Cerebellar nuclear complex (tissue), 1 donor: ENCODE measurements at regions not wholly inside any gene's neighbourhood (a gene's known extent, or its start where the extent isn't known, plus 50 kb on each side); places are given as distances from the start of the nearest gene placed in this dataset.
"Not testable (repeated sequence)": the region's sequence is repeated elsewhere in the genome, so short reads cannot be mapped to it uniquely, and the experiment has no call there.

Experiments used
- DNase-seq, 2 experiments: peaks; one replicate each; lab custom pipeline; 2025; lab: John Stamatoyannopoulos, UW

DNA sequence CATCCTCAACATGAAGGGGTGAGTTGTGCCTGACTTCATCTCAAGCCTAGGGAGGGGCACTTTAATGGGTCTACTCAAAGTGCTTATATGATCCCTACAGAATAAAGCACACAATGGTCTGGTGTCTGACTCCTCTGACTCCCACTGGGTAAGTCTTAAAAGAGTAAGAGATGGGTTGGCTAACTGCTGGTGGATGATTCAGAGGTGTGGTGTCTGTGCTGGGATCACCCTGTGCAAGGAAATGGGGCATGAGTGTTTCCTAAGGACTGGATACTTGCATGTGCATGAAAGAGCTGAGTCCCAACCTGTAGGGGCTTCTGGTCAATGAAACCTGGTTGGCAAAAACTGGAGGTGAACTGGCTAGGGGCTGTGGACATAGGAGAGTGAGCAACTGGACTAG, 158.8 kb downstream of the IL20RB start:
- no peak for DNase-seq

DNA sequence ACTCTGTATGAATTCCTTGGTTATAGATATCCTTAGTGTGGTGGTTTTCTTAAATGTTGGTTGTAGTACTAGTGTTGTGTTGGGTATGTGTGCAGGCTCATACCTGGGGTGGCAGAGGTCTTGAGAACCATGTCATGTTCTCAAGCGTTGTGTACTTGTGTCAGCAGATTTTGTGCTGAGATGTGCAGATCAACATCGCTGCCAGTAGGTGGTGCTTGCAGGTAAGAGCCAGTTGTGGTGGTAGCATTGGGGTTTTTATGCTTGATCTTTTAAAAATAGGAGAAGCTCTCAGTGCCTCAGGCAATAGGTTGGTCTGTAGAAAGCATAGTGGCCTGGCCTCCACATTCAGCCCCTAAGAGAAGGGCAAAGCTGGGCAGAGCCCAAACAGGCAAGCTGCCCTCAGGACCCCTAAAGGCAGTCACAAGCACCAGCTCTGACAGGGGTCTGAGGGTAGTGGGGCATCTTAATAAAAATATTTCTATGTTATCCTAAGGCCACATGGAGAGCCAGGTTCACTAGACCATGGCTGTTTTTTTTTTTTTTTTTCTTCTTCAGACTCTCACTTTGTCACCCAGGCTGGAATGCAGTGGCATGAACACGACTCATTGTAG, 164.0 kb downstream of the IL20RB start:
- DNase-seq: no peak

DNA sequence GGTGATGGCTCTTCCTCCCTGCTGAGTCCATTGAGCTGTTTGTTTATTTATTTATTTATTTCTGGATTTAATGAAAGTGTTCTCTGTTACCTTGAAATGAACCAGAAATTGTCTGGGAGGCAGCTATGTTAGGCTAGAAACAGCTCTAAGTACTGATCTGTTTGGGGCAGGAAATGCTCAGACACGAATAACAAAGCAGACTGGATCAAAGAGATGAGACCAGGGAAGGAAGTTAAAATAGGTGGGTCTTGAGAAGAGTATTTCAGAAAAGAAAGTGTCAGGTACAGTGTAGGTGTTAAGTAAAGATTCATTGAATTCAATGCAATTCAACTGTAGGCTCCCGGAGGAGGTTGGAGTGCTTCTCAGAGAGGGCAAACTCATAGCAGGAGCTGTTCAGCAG, 173.3 kb downstream of the IL20RB start:
- no peak for DNase-seq

DNA sequence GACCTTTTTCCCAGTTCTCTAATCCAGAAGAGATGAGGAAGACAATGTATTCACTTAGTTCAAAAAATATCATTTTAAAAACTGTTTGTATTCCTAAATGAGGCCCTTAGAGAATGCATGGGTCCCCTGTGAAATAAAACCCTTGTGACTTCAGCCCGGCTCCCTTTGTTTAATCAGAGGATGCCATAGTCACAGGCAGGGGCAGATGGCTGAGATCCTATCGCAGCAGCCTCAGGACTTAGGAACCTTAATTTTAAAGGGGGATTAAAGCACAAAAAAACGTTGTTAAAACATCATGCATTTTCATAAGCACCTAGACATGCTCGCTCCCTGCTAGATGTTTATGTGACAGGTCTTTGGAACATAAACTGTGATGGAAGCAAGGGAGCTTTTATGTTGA, 176.6 kb downstream of the IL20RB start:
- DNase-seq: no peak

DNA sequence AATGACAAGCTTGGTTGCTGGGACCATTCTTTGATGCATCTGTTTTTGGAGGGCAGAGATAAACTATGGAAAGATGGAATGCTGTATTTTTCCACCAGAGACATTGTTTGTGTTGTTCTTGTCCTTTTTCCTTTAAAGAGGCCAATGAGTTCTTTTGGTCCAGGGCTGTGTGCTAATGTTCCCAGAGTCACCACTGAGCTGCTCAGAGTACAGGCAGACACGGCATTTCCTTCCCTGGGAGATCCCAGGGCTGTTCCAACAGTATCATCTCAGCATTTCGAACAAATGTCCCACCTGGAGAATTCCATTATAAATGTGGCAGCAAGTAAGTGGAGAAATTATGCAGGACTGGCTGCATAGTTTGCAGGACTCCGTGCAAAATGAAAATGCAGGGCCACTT, 190.6 kb downstream of the IL20RB start:
- no peak for DNase-seq

DNA sequence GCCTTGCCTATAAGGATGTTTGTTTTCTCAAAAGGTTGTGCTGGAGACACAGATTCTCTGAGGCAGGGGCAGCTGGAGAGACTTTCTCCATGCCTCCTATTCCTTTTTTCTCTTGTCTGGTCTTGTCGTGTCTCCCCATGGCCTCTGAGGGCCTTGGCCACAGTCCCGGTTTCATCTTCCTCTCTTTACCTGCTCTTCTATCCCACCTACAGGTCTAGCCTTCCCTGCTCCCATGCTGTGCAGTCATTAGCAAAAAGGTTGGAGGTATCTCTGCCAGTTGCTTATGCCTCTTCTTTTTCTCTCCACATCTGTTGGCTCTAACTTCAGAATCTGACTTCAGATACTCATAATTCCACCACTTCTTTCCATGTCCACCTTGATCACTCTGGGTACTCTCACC, 191.1 kb downstream of the IL20RB start:
- no peak for DNase-seq

DNA sequence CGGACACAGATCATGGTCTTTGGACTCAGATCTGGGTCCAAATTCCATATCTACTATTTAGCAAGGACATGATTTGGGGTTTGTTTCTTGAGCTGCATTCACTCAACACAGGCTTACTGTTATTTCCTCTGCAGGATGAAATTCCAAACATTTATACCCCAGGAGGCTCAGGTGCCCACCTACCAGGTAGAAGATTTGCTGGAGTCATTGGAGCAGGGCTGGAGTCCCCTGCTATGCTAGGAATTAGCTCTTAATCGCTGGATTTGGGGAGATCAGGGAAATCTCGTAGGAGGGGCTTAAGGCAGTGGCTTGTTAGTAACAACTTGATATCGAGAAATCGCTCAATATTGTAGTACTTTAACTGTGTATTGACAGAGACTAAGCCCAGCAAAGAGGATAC, 193.0 kb downstream of the IL20RB start:
- no peak for DNase-seq

DNA sequence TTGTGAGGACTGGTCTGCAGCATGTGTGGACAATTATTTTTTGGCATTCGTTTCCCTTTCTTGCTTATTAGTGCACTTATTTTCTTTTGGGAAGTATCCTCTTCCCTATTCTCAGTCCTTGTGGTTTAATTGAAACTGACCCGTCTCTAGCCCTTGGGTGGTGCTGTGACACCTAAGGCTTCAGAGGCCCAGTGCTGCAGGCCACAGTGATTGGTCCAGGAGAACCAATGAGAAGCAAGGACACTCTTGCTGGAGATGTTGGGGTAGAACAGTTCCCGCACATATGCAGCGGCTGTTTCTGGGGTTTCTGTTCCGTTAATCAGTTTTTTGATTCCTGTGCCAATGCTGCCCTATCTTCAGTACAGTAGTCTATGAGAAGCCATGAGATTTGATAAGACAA, 195.3 kb downstream of the IL20RB start:
- not testable (repeated sequence) for DNase-seq

DNA sequence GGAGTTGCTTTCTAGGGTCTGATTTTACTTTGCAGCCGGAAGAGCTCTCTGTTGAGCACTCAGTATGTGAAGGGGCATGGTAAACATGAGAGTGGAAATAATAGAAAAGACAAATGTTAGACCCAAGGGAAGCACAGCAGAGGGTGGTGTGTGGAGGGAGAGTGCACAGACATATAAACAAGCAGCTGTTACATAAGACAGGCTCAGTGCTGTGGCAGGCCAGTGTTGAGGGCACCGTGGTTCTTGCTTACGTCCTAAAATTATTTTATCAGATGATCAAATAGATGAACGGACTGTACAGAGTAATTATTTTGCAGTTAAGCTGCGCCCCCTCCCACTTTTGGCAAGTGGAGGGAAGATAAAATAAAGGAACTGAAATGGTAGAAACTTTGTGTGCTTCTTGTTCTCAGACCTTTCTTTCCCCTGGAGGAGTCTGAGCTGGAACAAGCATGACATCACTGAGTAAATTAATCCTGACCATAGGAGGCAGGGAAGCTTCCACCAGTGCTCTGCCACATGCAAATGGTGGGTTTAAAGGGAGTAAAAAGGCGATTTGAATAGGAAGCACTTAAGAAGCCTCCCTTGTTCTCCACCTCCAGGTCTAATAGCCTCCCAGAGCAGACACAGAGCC, 205.6 kb downstream of the IL20RB start:
- no peak for DNase-seq

DNA sequence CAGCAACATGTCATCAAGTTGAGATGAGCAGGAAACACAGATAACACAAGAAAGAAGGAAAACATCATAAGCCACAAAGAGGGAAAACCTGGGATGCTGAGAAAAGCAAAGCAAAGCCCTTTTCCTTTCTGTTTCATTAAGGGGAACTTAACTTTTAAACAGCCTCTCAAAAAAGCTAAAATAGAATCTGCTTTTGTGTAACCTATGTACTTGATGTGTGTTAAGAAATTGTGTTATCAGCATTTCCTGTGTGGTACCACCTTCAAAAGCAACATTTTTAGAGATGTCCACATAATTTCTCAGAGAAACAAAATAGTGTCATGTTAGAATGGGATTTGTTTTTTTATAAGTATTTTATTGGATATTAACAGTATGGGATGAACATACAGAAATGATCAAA, 206.2 kb downstream of the IL20RB start:
- no peak for DNase-seq

DNA sequence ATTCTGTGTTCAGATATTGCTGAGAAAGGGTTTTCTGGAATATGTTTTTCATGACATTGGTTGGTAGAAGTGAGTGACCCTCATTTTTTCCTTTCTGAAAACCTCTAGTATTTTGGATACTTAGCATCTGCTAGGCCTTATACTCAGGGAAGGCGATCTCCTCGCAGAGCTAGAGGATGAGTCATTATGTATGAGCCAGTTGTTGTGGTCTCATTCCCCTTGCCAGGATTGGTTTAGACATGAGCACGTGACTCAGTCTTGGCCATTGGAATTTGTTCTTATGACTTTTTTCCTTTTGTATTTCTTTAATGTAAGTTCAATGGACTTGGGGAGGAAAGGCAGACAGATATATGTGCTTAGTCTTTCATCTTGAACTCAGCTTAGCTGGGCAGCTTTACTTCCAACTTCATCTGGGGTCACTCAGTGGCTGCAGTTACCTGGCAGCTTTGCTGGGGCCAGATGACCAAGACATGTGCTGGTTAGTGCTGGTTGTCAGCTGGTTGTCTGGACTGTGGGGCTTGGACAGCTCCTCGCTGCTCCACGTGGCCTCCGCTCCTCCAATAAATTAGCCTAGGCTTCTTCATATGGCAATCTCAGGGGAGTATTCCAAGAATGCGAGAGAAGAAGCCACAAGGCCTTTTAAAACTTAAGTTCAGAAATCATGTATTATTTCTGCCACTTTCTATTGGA, 207.5 kb downstream of the IL20RB start:
- no peak for DNase-seq

DNA sequence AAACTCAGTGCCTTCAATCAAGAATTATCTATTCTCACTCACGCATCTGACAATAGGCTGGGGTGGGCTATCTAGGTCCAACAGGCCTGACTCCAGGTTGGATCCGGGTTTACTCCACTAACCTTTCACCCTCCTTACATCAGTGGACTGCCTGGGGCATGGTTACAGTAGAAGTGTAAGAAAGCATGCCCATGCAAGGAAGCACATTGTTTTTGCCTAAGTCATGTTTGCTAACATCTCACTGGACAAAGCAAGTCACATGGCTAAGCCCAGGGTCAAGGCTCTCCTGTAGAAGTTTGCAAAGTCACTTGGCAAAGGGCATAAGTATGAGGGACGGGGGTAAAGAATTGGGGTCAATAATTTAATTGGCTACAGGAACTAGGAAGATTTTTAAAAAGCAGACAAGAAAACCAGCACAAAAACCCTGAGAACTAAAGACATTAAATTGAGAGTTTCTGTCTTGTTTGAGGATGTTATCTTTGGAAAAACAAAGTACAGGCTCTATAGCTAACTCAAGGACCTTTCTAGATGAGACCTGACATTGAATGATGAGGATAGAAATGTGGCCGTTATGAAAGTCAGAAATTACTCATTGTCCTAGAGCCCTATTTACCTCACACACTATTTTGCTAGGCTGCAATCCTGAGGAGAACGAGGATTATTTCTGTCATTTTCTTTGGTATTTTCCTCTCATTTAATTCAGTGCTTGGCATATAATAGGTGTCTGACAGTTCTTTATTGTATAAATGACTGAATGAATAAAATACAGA, 214.2 kb downstream of the IL20RB start:
- DNase-seq: no peak

DNA sequence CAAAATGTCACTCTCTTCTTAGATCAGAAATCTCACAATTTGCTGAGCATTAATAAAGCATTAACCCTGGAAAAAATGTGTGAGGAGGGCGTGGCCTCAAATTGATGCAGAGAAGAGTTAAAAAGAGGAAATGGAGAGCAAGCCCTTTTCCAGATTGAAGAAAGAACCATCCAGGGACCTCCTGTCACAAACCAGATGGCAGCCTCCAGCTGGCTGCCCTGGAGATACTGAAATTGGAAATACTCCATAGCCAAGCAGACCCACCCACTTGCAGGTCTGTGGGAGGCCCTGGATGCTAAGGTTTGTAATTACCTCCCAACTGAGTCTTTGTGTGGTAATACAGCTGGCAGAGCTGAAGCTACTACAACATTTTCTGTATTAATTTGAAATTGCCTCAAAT, 214.9 kb downstream of the IL20RB start:
- no peak for DNase-seq

DNA sequence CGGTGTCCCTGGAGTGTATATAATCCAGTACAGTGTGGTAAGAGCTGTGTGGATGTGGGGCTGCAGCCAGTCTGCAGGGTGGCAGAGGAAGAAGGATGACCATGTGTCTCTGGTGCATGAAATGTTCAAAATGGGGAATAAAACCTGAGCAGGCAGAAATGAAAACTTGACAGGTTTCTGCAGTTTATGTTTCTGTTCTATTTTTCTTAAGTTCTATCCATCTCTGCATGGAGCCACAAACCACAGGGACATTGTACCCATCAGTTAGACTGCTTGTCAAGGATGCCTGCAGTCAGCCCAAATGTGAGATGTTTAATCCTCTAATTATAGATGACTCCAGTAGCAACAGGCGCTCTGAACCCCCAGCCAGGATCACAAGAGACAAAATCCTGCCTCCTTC, 216.7 kb downstream of the IL20RB start:
- no peak for DNase-seq

DNA sequence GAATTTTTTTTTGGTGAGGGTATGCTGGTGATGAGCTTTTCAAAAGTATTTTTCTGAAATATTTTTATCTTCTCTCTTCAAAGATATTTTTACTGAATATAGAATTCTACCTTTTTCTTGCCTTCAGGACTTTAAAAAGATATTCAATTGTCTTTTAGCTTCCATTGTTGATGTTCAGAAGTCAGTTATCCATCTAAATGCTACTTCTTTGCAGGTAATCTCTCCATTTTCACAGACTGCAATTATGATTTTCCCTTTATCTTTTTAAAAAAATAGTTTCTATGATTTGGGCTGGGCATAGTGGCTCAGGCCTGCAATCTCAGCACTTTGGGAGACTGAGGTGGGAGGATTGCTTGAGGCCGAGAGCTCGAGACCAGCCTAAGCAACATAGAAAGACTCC, 222.4 kb downstream of the IL20RB start:
- DNase-seq: no peak

DNA sequence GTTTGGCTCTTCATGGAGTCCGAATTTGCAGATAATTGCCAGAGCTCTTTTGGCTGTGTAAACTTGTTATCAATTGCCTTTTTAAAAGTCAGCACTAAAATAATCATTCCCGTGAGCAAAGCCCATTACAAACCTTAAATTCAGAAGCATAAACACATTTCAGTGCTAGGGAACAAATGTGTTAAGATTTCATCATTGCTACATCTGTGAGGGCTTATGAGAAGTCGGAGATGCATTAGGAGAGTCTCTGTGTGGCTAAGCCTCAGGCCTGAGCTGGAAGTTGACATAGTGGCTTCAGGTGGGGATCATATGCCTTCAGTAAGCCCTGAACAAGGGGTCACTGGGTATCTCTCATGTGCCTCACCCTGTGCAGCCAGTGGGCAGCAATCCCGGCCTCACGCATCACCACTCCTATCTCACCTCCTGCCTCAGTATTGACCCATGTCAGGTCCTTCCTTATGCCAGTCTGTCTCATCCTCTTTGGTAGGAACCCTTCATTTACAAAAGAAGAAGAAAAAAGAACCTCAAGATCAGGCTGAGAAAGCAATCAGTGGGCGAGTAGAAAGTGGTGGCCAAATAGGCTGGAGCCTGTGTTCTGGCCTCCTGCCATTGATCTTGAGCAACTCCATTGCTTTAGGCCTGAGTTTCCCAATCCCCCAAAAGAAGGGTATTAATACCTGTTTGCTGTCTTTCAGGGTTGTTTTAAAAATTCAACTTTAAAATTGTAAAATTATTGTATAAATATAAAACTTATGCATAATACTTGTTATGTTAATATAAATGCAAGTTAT, 233.5 kb downstream of the IL20RB start:
- no peak for DNase-seq

DNA sequence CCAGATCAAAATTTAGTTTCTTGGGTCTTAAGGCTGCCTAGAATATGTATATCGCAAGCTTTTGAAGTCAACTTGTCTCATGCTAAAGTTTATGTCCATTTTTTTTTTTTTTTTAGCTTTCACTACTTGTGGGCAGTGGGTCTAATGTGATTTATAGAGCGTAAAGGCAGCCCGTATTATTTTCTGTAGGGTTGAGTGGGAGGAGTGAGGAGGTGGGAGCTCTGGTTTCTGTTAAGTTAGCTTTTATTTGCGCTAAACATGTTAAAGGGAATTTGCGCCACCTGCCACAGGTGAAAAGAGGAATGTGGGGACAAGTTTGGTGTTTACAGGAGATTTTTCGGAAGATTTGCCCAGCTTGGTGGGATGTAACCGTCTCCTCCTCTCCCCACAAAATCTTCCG, 234.2 kb downstream of the IL20RB start:
- no peak for DNase-seq

DNA sequence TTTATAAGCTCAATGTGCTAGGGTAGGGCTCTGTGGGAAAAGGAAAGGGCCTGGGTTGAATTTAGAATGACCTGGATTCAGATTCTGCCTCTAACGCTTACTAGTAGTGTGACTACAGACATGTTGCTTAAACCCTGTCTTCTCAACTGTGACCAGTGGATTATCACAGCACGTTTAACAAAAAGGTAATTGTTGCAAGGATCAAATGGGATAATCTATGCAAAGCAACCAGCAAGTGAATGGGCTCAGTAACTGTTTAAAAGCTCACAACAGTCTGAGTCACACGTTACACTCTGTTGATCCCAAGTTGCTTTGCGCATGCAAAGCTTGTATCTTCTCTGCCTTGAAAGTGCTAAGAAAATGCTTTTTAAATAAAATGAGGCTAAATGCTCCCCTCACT, 236.5 kb downstream of the IL20RB start:
- no peak for DNase-seq

DNA sequence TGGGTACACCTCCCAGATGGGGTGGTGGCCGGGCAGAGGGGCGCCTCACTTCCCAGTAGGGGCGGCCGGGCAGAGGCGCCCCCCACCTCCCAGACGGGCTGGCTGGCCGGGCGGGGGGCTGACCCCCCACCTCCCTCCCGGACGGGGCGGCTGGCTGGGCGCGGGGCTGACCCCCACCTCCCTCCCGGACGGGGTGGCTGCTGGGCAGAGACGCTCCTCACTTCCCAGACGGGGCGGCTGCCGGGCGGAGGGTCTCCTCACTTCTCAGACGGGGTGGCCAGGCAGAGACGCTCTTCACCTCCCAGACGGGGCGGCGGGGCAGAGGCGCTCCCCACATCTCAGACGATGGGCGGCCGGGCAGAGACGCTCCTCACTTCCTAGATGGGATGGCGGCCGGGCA, 240.6 kb downstream of the IL20RB start:
- DNase-seq: not testable (repeated sequence)

DNA sequence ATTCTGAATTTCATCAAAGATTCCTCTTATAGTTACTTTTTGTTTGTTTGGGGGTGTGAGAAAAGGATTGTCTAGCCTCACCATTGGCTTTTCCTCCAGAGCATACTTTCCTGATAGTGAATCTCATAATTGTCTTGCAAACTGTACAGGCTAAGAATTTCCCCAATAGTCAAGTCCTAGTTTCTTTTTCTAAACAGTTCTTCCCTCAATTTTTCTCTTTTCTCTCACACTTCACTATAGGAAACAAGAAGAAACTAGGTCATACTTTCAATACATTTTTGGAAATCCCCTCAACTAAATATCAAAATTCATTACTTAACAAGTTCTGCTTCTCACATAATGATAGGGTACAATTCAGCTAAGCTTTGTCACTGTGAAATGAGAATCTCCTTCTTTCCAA, 241.9 kb downstream of the IL20RB start:
- DNase-seq: no peak

DNA sequence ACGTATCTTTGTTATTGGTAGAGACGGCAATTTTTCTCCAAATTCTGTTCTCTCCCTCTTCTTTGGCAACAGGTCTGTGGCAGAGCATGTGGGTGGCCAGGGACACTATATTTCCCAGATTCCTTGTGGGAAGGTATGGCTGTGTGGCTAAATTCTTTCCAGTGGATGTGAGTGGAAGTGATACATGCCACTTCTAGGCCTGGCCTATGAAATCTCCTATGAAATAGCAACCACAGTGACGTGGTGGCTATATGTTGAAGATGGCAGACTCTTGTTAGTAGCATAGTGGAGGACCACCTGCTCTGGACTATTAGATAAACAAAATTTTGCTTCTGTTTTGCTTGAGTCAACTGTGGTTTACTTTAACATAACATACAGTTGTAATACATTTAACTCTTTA, 243.3 kb downstream of the IL20RB start:
- DNase-seq: no peak

DNA sequence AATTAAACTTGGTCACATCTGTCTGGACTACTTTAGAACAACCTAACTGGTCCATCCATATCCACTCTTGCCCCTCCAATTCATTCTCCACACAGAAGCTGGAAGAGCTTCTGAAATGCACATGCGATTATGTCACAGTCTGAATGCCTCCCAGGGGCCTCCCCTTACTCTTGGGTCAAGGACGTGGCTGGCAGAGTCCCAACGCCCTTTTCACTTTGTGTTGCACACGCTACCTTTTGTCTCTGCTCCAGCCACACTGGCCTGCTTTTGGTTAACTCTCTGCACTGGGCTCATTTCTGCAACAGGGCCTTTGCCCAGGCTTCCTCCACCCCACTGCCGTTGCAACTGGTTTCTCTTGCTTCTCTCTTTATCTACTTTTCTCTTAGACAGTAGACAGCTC, 245.2 kb downstream of the IL20RB start:
- DNase-seq: no peak
